T1000 (cell line): ENCODE measurements at regions not wholly inside any gene's neighbourhood (a gene's known extent, or its start where the extent isn't known, plus 50 kb on each side); places are given as distances from the start of the nearest gene placed in this dataset.

Source experiments
- DNase-seq: peaks from one replicate; lab custom pipeline; 2025; ENCODE audit warnings: mixed read lengths; lab: John Stamatoyannopoulos, UW

DNA sequence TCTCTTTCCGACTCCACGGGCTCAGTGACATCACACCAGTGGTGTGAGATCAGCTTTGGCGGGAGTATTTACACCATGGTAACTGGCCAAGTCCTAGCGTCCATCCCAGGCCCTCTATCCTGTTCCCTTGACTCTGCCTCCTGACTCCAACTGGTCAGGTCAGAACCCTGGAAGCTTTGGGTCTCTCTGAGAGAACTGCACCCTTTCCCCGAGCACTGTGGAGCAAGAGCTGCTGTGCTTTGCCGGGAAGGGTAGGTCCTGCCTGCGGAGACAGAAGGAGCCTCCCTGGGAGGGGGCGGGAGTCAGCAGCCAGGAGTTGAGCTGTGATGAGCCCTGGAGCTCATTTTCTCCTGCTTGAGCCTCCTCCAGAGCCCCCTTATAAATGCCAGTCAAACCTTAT, 212.1 kb upstream of the TNRC6C start:
- DNase-seq: no peak

- DNase-seq: no peak
Observed at GRCh38 chr17:77746896-77747554, 211.5 kb upstream of the TNRC6C start.

DNA sequence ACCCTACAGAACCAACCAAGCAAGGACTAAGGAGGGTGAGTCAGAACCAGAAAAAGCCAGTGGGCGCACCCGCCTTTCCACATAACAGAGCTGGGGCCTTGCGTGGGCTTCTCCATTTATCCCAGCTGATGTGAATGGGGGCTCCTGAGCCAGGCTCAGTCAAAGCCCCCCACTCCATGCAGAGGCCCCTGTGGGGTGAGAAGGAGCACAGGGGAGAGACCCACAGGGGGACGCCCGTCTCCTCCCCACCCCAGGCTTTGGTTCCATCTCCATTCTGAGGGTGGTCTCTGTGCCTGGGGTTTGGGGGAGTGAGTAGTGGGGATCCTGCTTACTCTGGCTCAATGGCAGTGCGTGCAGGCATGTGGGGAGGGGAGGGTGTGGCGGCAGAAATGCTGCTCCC, 210.1 kb upstream of the TNRC6C start:
- DNase-seq: no peak

GRCh38 chr17:77749321-77749751, 209.2 kb upstream of the TNRC6C start:
- no peak for DNase-seq

DNA sequence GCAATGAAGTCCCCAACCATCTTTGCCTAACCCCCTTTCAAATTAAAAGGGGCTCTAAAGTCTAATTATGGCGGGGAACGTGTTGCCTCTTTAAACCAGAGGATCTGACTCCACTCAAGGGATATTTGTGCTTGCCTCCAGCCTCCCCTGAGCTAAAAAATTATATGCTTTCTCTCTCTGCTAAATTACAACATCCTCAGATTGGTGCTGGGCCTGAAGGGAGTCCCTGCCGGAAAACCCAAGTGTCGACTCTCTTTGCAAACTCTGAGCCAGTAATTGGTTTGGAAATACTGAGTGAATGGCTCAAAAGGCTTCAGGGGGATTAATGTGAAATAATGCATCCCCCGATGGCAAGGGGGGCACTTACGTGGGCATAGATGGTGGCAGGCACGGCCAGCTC, 208.5 kb upstream of the TNRC6C start:
- no peak for DNase-seq

- no peak for DNase-seq
Observed at GRCh38 chr17:77750427-77751043, 208.0 kb upstream of the TNRC6C start.

GRCh38 chr17:77753246-77753645, 205.3 kb upstream of the TNRC6C start:
- no peak for DNase-seq

DNA sequence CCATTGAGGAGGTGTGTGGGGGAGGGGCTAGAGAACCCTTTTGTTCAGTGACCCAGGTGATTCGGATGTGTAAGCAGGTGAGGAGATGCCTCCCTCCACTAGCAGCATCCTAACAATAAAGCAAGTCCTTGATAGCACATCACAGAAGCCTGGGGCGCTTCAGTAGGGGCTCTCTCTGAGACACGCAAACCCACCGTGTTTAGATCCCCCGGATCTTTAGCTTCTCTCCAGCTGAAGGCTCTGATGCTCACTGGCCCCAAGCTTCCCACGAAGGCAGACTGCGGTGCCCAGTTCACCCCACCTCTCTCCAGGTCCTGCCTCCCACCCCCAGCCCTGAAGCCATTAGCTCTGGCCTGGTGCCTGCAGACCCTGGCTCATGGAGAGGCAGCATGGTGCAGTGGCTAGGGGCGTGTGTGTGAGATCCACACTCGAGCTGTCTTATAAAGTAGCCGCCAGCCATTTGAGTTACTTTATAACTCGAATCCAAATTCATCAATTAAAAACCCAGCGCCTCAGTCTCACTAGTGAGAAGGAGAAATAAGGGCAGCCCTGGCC, 204.7 kb upstream of the TNRC6C start:
- DNase-seq: no peak

GRCh38 chr17:77754956-77755355, 203.5 kb upstream of the TNRC6C start:
- DNase-seq: no peak

DNA sequence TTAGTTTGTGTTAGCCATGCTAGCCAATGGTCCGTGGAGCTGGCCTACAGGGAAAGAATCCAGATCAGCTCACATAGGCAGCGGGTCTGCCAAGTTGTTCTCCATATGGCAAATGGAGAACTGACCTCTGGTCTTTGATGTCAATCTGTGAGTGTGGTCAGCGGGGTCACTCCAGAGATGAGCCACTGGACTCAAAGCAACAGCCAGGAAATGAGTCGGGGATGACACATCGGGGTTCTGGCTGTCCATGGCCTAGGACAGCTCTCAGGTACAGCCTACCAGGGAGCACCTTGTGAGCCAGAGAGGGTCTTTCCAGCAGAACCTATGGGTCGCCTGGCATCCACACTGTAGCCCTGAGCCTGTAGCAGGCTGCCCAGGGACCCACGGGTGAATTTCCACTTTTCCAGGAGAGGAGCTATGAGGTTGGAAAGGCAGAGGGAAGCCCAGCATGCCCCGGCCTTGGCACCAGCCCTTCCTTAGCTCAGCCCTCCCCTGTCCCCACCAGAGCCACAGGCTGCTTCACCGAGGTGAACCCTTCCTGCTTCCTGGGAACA, 203.0 kb upstream of the TNRC6C start:
- no peak for DNase-seq

GRCh38 chr17:77756028-77756427, 202.5 kb upstream of the TNRC6C start:
- no peak for DNase-seq

GRCh38 chr17:77756846-77757560, 201.5 kb upstream of the TNRC6C start:
- no peak for DNase-seq

DNA sequence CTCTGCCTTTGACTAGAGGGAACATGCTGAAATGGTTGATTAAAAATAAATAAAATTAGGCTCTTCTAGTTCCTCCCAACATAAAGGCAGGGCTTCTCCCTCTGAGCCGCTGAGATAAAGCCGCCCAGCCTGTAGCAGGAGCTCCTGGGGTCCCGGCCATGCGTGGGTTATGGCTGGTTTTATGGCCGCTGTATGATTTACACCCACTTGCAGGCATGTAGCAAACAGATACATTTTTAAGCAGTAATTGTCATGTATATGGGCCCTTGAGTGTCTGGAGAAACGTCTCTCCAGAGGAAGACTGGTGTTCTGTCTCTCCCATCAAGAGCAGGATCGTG, 201.0 kb upstream of the TNRC6C start:
- no peak for DNase-seq

- no peak for DNase-seq
Observed at GRCh38 chr17:77763023-77763422, 195.5 kb upstream of the TNRC6C start.

DNA sequence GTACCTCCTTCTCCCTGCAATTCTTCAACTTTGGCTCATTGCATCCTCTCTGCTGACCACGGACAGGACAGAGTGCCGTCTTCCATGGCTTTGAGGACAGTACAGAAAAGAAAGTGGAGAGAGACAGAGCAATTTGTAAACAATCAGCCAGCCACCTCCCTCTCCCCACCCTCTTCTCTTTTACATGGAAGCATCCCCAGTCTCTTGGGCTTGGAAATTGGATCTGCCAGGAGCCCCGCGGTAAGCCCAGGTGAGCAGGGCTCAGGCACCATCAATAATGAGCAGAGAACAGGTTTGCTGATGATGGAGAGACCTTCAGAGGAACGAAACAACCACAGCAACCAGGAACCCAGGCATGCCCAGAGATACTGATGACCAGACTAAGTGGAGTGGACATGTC, 194.9 kb upstream of the TNRC6C start:
- DNase-seq: no peak

DNA sequence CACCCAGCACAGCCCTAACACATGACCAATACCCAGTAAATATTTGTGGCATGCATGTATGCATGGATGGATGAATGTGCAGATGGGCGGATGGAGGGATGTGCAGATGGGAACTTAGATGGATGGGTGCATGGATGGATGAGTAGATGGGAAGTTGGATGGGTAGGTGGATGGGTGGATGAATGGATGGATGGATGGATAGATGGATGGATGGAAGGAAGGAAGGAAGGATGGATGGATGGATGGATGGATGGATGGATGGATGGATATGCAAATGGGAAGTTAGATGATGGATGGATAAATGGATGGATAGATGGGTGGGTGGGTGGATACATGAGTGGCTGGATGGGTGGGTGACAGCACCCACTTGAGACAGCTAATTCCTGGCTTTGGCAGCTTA, 193.2 kb upstream of the TNRC6C start:
- no peak for DNase-seq

DNA sequence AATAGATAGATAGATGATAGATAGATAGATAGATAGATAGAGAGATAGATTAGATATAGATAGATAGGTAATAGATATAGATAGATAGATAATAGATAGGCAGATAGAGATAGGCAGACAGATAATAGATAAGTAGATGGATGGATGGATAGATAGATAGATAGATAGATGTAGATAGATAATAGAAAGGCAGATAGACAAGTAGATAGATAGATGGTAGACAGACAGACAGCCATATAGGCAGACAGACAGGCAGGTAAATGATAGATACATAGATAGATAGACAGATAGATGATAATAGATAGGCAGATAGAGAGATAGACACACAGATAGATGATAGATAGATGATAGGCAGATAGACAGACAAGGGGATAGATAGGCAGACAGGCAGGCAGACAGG, 191.4 kb upstream of the TNRC6C start:
- DNase-seq: no peak

DNA sequence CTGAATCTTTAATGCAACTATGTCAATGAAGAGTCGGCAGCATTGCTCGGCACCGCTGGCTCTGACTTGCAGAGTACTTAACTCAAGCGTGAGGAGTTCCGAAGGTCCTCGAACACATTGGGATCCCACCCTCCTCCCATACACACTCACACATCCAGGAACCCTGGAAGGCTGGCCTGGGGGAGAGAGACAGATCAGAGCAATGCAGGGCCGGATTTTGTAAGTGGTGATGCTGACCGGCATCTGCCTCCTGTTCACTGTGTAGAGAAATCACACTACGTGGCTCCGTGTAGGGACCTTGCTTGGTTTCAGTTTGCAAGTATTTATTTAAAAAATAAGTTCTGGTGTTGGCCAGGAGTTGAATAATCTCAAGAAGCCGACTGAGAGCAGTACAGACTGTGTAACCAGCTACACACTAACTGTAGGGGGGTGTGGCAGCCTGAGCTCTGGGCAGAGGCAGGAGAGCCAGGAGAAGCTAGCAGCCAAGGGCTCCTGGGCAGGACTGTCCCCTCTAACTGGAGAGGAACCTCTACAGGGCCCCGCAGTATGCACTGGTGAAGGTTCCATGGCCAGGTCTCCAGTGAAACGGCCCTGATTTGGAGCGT, 190.2 kb upstream of the TNRC6C start:
- DNase-seq: no peak

DNA sequence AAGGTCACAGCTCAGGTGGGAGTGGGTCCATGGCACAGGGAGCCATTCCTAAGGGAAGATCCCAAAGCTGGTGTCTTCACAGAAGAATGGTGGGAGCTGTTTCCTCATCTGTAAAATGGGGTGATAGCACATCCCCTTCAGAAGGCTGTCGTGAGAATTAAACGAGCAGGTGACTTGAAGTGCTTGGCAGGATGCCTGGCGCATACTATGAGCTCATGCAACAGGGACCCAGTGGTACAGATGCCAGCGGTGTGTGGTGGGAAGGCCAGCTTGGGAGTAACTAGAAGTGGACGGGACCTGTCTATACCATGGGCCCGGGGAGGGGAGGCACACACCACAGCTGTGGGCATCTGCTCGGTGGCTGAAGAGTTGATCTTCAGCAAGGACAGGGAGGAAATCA, 189.3 kb upstream of the TNRC6C start:
- no peak for DNase-seq

- DNase-seq: no peak
Observed at GRCh38 chr17:77769762-77770161, 188.7 kb upstream of the TNRC6C start.

- no peak for DNase-seq
Observed at GRCh38 chr17:77770331-77771105, 188.0 kb upstream of the TNRC6C start.

DNA sequence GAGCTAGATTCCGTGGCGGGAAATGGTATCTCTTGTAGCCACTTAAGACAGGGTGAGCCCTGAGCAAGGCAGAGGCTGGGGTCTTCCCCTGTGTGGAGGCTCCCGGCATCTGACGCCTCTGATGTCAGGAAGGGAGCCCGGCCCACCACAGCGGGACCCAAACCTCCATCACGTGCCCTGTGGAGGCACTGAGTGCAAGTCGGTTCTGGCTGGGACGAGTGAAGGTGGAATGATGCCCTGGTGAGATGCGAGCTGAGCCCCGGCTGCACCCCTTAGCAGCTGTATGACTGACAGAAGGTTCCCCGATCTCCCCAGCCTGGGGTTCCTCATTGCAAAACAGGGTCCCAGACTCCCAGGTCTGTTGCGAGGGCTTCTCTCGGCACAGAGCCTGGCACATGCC, 187.4 kb upstream of the TNRC6C start:
- DNase-seq: no peak
